IgD-negative memory B cell (primary cell): ENCODE measurements at regions not wholly inside any gene's neighbourhood (a gene's known extent, or its start where the extent isn't known, plus 50 kb on each side); places are given as distances from the start of the nearest gene placed in this dataset.

ENCODE experiments used
- H3K27ac Mint-ChIP-seq, 3 donors: one replicate each; pipeline ENCODE4 v1.8.0; 2020 to 2022; ENCODE audit warnings: mild to moderate bottlenecking in 3 of 3, mixed read lengths in 3 of 3, moderate library complexity in 1 of 3
- H3K27me3 Mint-ChIP-seq: one replicate; pipeline ENCODE4 v1.8.0; 2021; ENCODE audit warnings: mixed read lengths
- H3K36me3 Mint-ChIP-seq: one replicate; pipeline ENCODE4 v1.8.0; 2020; ENCODE audit warnings: mild to moderate bottlenecking, mixed read lengths
- H3K4me1 Mint-ChIP-seq, 3 donors: one replicate each; pipeline ENCODE4 v1.8.0; 2020 to 2022; ENCODE audit warnings: mixed read lengths in 3 of 3, mild to moderate bottlenecking in 1 of 3
- H3K4me3 Mint-ChIP-seq, 4 donors: one replicate each; pipeline ENCODE4 v1.8.0; 2020 to 2022; ENCODE audit warnings: mild to moderate bottlenecking in 4 of 4, mixed read lengths in 4 of 4, moderate library complexity in 3 of 4
- H3K9me3 Mint-ChIP-seq, 3 donors: one replicate each; pipeline ENCODE4 v1.8.0; 2020 to 2021; ENCODE audit warnings: mixed read lengths in 3 of 3, mild to moderate bottlenecking in 1 of 3

DNA sequence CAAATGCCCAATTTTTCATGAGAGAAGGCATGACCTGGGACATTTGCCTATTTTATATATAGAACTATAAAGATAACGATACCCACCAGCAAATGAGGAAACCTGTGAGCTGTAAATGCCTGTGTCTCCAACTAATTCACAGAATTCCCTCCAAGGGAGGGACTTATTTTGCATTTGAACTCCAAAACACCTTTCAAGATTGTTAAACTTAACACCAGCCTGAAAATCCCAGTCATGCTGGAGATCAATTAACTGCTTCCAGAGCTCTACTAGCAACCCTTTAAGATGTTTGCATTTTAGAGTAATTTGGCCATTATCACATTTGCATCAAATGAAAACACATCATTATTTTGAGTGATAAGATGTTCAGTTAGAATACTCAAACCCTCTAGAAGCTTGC lies 68.1 kb upstream of the KLHL14 start:
- no peak overlapping the region for H3K4me3 Mint-ChIP-seq
- no peaks in the 10 kb centered on the region for H3K36me3 Mint-ChIP-seq
- H3K27me3 Mint-ChIP-seq: peaks cover 1% of the 10 kb centered on the region
- H3K27ac Mint-ChIP-seq: peak overlapping the region in 1 of 3 donors; percentile 20
- H3K4me1 Mint-ChIP-seq: no peaks in the 10 kb centered on the region
- peaks cover 0 to 4% (median 0%) of the 10 kb centered on the region in 3 donors for H3K9me3 Mint-ChIP-seq

DNA sequence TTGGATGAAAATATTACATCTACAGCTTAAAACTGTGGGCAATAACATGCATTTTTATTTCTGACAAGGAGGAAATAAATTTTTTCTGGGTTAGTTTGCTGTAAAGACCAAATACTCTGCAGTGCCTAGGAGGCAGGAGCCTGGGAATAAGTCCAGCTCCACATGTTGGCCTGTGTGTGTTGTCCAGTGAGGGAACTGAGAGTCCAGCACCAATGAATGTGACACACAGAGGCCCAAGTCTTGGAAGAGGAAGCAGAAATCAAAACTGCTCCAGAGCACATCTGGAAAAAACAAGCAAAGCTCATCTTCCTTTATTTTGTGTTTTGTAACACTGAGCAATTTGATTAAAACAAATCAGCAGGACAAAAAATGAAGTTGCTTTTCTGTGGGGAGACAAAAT lies 63.1 kb upstream of the KLHL14 start:
- Mint-ChIP-seq H3K27me3 (no peaks in the 10 kb centered on the region), H3K9me3 (peaks cover 0 to 11% (median 8%) of the 10 kb centered on the region in 3 donors), H3K4me3 (no peak overlapping the region), H3K27ac (no peak overlapping the region), H3K36me3 (peaks cover 2% of the 10 kb centered on the region), H3K4me1 (peaks cover 0 to 2% (median 0%) of the 10 kb centered on the region in 3 donors)

DNA sequence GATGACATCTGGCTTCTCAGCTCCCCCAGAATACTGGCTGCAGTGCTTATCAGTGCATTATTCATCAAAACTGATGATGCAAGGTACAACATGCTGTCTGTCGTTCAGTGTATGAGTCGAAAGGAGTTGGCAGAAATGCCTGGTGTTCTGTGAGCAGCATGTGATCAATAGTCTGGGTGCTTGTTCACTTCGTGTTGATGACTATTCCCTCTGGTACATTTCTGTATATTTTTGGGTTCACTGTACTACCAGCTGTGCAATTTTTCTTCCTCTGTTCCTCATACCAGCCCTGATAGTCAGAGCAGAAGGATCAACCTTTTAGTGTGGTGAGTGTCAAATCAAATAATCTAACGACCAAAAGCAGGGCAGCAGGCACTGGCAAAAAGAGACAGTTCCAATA lies 59.0 kb upstream of the KLHL14 start:
- H3K4me1 Mint-ChIP-seq: peaks cover 0 to 2% (median 1%) of the 10 kb centered on the region in 3 donors
- peaks cover 2% of the 10 kb centered on the region for H3K36me3 Mint-ChIP-seq
- H3K9me3 Mint-ChIP-seq: peaks cover 0 to 8% (median 8%) of the 10 kb centered on the region in 3 donors
- H3K27me3 Mint-ChIP-seq: peaks cover 1% of the 10 kb centered on the region
- no peak overlapping the region for H3K4me3 Mint-ChIP-seq
- H3K27ac Mint-ChIP-seq: peak overlapping the region in 1 of 3 donors; percentile 13

DNA sequence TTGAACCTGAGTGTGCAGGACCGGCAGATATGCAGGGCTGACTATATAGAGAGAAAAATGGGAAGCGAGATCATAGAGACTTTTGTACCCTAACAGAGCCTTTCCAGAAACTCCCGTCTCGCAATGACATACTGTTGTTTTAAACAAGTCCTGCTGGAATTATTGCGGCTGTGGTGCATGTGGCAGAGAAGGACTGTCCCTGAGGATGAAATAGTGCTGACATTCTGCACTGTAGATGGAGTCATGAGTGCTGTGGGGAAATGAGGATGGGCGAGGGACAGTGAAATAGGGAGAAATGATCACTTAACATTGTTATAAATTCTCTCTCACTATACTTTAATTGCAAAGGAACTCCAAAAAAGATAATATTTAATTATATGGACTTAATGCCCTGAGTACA lies 50.4 kb upstream of the KLHL14 start:
- no peak overlapping the region for H3K27ac Mint-ChIP-seq
- H3K4me3 Mint-ChIP-seq: no peak overlapping the region
- peaks cover 0 to 4% (median 0%) of the 10 kb centered on the region in 3 donors for H3K4me1 Mint-ChIP-seq
- peaks cover 1% of the 10 kb centered on the region for H3K27me3 Mint-ChIP-seq
- H3K9me3 Mint-ChIP-seq: no peaks in the 10 kb centered on the region
- no peaks in the 10 kb centered on the region for H3K36me3 Mint-ChIP-seq
